ENCODE measurements at regions not wholly inside any gene's neighbourhood (a gene's known extent, or its start where the extent isn't known, plus 50 kb on each side); places are given as distances from the start of the nearest gene placed in this dataset.

GRCh38 chr1:30314591-30314990 lies 408.8 kb downstream of the MATN1 start:
- TF ChIP-seq POLR2A (IDR thresholded peaks at IDR 0.05; ENCODE audit: low read depth, low read length) (no peak), POLR2AphosphoS5 (IDR thresholded peaks at IDR 0.05; ENCODE audit: low read depth, low read length) (no peak), TAF1 (IDR thresholded peaks at IDR 0.05; ENCODE audit: borderline replicate concordance, low read depth, low read length) (no peak)
